ENCODE measurements at regions not wholly inside any gene's neighbourhood (a gene's known extent, or its start where the extent isn't known, plus 50 kb on each side); places are given as distances from the start of the nearest gene placed in this dataset.

GRCh38 chr3:94978084-94978483 is 915.2 kb downstream of the NSUN3 start:
- Histone ChIP-seq H3K27ac (no peak overlapping the region), H3K4me3 (no peak overlapping the region), H3K27me3 (no peaks in the 10 kb centered on the region), H3K9me3 (peaks cover 4% of the 10 kb centered on the region), H3K4me1 (no peaks in the 10 kb centered on the region), H3K36me3 (no peaks in the 10 kb centered on the region)
- 94% methylated on average over 1 of the region's 1 CpG for WGBS
- TF ChIP-seq EP300 (IDR thresholded peaks at IDR 0.05) (no peak), POLR2A (IDR thresholded peaks at IDR 0.05) (no peak), CTCF (IDR thresholded peaks at IDR 0.05) (no peak), POLR2AphosphoS5 (IDR thresholded peaks at IDR 0.05) (no peak)
- no peak for DNase-seq (ENCODE audit: low spot score in 2 of 2)

- no peak overlapping the region for H3K4me3 ChIP-seq
- H3K27me3 ChIP-seq = no peaks in the 10 kb centered on the region
- no peaks in the 10 kb centered on the region for H3K36me3 ChIP-seq
- TF ChIP-seq POLR2A (IDR thresholded peaks at IDR 0.05) (no peak), EP300 (IDR thresholded peaks at IDR 0.05) (no peak), CTCF (IDR thresholded peaks at IDR 0.05) (no peak), POLR2AphosphoS5 (IDR thresholded peaks at IDR 0.05) (no peak)
- H3K27ac ChIP-seq = no peak overlapping the region
- whole genome bisulfite sequencing = 66% methylated on average over 2 of the region's 2 CpGs
- H3K4me1 ChIP-seq = no peaks in the 10 kb centered on the region
- no peaks in the 10 kb centered on the region for H3K9me3 ChIP-seq
- DNase-seq (ENCODE audit: low spot score in 2 of 2) = no peak
Measured at GRCh38 chr3:94985778-94986177, 922.9 kb downstream of the NSUN3 start.

- Histone ChIP-seq H3K27ac (no peak overlapping the region), H3K27me3 (no peaks in the 10 kb centered on the region), H3K36me3 (no peaks in the 10 kb centered on the region), H3K4me1 (no peaks in the 10 kb centered on the region), H3K9me3 (no peaks in the 10 kb centered on the region), H3K4me3 (no peak overlapping the region)
- TF ChIP-seq EP300 (IDR thresholded peaks at IDR 0.05) (no peak), POLR2AphosphoS5 (IDR thresholded peaks at IDR 0.05) (no peak), CTCF (IDR thresholded peaks at IDR 0.05) (no peak), POLR2A (IDR thresholded peaks at IDR 0.05) (no peak)
- WGBS = 70% methylated on average over 4 of the region's 4 CpGs
- no peak for DNase-seq (ENCODE audit: low spot score in 2 of 2)
Measured at GRCh38 chr3:94990952-94991705, 928.3 kb downstream of the NSUN3 start.

GRCh38 chr3:94996743-94997142 is 933.9 kb downstream of the NSUN3 start:
- no peak overlapping the region for H3K4me3 ChIP-seq
- WGBS = 49% methylated on average over 3 of the region's 3 CpGs
- H3K27ac ChIP-seq = no peak overlapping the region
- TF ChIP-seq CTCF (IDR thresholded peaks at IDR 0.05) (no peak), EP300 (IDR thresholded peaks at IDR 0.05) (no peak), POLR2A (IDR thresholded peaks at IDR 0.05) (no peak), POLR2AphosphoS5 (IDR thresholded peaks at IDR 0.05) (no peak)
- DNase-seq (ENCODE audit: low spot score in 2 of 2) = no peak
- no peaks in the 10 kb centered on the region for H3K36me3 ChIP-seq
- H3K9me3 ChIP-seq = no peaks in the 10 kb centered on the region
- no peaks in the 10 kb centered on the region for H3K27me3 ChIP-seq
- H3K4me1 ChIP-seq = no peaks in the 10 kb centered on the region

- DNase-seq (ENCODE audit: low spot score in 2 of 2) = no peak
- Histone ChIP-seq H3K4me1 (no peaks in the 10 kb centered on the region), H3K36me3 (no peaks in the 10 kb centered on the region), H3K9me3 (no peaks in the 10 kb centered on the region), H3K27me3 (no peaks in the 10 kb centered on the region), H3K27ac (no peak overlapping the region), H3K4me3 (no peak overlapping the region)
- TF ChIP-seq EP300 (IDR thresholded peaks at IDR 0.05) = no peak
- TF ChIP-seq CTCF (IDR thresholded peaks at IDR 0.05) = no peak
- TF ChIP-seq POLR2A (IDR thresholded peaks at IDR 0.05) = no peak
- TF ChIP-seq POLR2AphosphoS5 (IDR thresholded peaks at IDR 0.05) = no peak
Measured at GRCh38 chr3:95002438-95003046, 939.7 kb downstream of the NSUN3 start.
